Dedifferentiated amniotic fluid mesenchymal stem cell (primary cell): ENCODE measurements at regions not wholly inside any gene's neighbourhood (a gene's known extent, or its start where the extent isn't known, plus 50 kb on each side); places are given as distances from the start of the nearest gene placed in this dataset.
A peak's percentile ranks its signal among the peaks of the same experiment; 100 is the strongest.

Experiments used
- DNase-seq: peaks from one replicate; pipeline ENCODE4 v3.0.0-alpha.2; 2016; ENCODE audit errors: extremely low spot score

DNA sequence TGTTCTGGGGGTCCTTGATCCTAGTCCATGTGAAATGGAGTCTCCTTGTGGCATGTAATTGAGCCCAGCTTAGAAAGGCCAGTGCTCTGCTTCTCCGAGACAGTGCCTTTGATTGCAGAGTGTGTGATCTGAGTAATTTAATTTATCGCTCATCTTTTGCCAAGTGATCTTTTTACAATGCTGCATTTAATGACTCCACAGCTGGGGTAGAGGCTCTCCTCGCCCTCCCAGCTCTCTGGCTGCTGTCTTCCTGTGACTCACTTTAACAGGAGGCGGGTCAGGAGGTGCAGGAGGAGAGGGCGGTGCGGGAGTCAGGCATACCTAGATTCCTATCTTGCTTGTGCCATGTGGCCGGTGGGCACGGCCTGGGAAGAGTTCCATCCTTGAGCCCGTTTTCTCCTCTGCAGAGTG, 113.4 kb upstream of the FOXF1 start:
- peak; percentile 68 for DNase-seq

DNA sequence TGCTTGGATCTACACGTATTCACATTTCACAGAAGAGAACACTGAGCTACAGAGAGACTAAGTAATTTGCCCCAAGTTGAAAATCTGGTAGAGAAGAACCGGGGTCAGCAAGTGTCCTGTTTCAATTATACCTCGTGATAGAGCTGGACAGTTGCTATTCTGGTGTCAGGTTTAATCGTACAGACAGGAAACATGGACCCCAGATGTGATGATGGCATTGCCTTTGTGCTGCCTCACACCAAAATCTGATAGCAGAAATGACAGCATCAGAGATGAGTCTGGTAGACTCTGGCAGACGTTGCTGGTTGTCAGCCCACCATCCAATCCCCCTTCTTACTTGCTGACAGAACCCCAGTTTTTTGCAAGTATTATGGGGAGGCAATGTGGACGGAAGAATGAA, 112.1 kb upstream of the FOXF1 start:
- no peak for DNase-seq

- DNase-seq = no peak
Measured at GRCh38 chr16:86398622-86399021, 111.7 kb upstream of the FOXF1 start.

- DNase-seq = no peak
Measured at GRCh38 chr16:86401126-86401525, 109.2 kb upstream of the FOXF1 start.

DNA sequence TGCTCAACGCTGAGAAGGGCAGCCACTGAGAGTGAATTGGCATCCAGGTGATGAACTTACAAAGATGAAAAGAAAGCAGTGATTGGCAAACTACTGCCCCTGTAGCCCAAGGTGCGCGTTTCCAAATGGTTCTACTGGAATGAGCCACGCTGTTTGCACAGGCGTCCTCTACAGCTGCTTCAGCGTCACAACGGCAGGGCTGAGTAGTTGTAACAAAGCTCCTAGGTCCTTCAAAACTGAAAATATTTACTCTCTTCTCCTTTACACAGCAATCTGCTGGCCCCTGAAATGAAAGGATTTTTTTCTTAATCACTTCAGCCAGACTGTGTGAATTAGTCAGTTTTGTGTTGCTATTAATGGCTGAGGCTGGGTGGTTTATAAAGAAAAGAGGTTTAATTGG, 107.2 kb upstream of the FOXF1 start:
- DNase-seq = no peak

- DNase-seq = no peak
Measured at GRCh38 chr16:86403541-86404163, 106.7 kb upstream of the FOXF1 start.

- no peak for DNase-seq
Measured at GRCh38 chr16:86404678-86405077, 105.6 kb upstream of the FOXF1 start.

- DNase-seq = no peak
Measured at GRCh38 chr16:86405319-86405718, 105.0 kb upstream of the FOXF1 start.

DNA sequence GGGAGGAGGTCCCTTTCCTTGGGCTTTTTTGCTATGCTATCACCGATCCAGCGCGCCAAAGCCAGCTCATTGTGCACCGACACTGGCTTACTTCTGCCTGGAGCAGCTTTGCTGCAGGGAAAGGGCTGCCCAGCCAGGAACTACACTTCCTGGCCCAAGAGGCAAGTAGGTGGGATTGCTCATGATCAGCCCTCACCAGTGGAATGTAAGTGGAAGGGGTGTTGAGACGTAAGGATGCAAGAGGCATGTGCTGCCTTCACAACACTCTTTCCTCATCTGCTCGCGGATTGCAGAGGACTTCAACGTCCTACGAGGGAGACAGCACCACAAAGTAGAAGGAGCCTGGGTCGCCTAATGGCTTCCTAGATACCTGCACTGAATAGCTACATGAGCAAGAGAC, 104.3 kb upstream of the FOXF1 start:
- DNase-seq = no peak

DNA sequence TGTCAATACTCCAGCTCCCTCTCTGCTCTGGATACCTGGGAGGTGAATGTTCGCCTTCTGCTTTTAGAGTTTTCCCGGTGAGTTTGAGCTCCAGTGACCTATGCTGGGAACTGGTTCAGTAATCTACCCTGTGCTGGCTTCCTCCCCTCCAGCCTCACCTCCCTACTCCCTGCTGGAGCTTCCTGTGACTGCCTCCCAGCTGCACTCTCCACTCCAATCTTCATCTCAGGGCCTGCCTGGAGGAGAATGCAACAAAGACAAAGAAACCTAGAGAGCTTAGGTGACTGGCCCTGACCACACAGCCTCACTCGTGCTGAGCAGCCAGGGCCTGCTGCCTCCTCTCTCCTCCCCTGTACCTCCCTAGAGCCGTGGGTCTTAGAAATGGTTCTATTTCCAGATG, 101.6 kb upstream of the FOXF1 start:
- no peak for DNase-seq

- DNase-seq = no peak
Measured at GRCh38 chr16:86410081-86410480, 100.2 kb upstream of the FOXF1 start.

DNA sequence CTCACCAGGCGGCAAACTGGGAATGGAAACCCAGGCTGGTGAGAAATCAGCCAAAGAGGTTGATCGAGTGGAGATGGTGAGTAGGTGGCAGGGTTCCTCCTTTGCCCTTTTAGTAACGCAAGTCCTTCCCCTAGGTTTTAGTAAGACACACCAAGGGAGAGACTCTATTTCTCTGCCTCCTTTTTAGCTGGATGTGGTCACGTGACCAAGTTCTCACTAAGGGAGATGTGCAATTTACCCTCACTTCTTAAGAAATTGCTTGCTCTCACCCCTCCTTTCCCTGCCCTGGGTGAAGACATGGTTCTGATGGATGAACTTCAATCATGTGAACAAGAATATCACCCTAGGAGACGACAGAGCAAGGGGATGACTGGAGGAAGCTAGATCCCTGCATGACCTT, 99.8 kb upstream of the FOXF1 start:
- DNase-seq = no peak

- no peak for DNase-seq
Measured at GRCh38 chr16:86411897-86412296, 98.4 kb upstream of the FOXF1 start.

DNA sequence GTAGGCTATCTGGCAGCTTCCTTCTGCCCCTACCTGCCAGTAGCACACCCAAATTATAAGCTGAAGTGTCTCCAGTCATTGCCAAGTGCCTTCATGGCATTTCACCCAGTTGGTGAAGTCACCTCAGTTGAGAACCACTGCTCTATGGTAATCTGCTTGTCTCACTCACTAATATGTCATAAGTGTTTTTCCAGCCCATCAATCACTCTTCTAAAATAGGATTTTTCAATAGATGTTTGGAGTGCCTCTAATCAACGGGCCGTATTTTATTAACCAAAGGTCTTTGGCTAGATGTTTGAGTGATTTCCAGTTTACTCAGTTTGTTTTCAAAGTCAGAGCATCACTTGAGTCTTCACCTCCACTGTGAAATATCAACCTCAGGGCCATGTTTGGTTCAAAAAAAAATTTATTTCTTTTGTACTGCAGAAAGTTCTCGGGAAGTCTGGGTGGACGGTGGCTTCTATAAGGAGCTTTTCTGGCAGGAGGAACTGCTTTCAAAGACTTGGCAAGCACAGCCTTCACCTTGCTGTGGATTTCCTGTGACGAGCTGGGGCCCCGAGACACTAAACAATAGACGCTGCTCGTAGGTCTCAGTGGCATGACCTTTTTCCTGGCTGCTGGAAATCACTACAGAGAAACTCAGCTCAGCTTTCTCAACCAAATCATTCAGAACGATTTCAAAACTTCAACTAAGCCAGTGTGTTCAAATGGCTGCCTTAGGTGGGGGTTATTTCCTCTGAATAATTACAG, 95.2 kb upstream of the FOXF1 start:
- DNase-seq = no peak

DNA sequence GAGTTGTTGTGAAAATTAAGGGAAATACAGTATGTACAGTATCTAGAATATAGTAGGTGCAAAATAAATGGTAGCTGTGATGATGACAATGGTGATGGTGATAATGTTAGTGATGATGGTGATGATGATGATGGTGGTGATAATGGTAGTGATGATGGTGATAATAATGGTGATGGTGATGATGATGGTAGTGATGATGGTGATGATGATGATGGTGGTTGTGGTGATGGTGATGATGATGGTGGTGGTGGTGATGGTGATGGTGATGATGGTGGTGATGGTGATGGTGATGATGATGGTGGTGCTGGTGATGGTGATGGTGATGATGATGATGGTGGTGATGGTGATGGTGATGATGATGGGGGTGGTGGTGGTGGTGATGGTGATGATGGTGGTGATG, 91.3 kb upstream of the FOXF1 start:
- DNase-seq = no peak

DNA sequence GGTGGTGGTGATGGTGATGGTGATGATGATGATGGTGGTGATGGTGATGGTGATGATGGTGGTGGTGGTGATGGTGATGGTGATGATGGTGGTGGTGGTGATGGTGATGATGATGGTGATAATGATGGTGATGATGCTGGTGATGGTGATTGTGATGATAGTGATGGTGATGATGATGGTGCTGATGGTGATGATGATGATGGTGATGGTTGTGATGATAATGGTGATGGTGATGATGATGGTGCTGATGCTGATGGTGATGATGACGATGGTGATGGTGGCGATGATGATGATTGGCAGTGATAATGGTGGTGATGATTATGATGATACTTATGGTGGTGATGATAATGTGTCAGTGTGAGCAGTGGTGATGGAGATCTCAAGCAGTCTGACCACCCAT, 90.8 kb upstream of the FOXF1 start:
- DNase-seq = no peak

DNA sequence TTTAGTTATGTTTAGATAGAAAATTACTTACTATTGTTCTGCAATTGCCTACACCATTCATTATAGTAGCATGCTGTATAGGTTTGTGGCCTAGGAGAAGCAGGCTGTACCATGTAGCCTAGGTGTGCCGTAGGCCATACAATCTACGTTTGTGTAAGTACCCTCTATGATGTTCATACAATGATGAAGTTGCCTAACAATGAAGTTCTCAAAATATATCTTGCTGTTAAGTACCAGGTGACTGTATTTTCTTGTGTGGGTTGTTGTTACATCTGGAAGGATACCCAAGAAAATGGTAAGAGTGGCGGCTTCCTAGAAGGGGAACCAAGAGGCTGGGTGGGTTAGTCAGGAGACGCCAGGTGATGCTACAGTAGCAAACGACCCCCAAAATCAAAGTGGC, 88.3 kb upstream of the FOXF1 start:
- no peak for DNase-seq

GRCh38 chr16:86424398-86424797, 85.9 kb upstream of the FOXF1 start:
- no peak for DNase-seq

DNA sequence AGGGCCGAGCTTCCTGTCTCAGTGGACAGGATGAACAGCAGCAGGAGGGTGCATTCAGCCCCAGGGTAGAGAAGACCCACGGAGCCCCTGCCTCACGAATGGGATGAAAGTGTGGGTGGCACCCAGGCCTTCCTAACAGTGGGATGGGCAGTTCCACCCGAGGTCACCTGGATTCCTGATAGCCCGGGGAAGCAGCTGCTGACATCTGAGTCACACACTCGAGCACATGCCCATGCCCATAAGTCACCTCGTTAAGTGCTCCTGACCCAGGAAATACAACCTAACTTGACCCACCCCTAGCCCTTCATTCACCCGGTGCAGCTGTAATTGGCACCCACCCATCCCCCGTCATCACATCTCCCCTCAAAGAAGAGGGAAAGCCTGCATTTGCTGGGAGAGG, 85.3 kb upstream of the FOXF1 start:
- DNase-seq = no peak

- DNase-seq = no peak
Measured at GRCh38 chr16:86426063-86426642, 84.2 kb upstream of the FOXF1 start.

GRCh38 chr16:86427433-86427851, 82.9 kb upstream of the FOXF1 start:
- no peak for DNase-seq

GRCh38 chr16:86428729-86429517, 81.4 kb upstream of the FOXF1 start:
- DNase-seq = no peak

DNA sequence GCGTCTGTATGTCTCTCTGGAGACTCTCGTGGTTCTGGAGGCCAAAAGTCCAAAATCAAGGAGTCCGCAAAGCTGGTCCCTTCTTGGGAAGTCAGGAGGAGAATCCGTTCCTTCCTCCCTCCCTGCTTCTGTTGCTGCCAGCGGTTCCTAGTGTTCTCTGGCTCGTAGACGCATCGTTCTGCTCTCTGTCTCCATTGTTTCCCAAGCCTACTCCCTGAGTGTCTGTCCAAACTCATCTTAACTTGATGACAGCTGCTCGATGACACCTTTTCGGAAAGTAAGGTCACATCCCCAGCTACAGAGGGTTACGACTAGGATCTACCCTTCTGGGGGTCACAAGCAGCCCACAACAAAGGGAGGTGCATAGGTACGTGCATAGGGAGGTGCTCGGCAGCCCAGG, 80.7 kb upstream of the FOXF1 start:
- no peak for DNase-seq
